ENCODE measurements at regions not wholly inside any gene's neighbourhood (a gene's known extent, or its start where the extent isn't known, plus 50 kb on each side); places are given as distances from the start of the nearest gene placed in this dataset.
A peak's percentile ranks its signal among the peaks of the same experiment; 100 is the strongest.

- Mint-ChIP-seq H3K27ac (no peak overlapping the region), H3K27me3 (ENCODE audit: low read depth) (no peaks in the 10 kb centered on the region), H3K36me3 (no peaks in the 10 kb centered on the region), H3K4me3 (no peak overlapping the region), H3K4me1 (peaks cover 20% of the 10 kb centered on the region), H3K9me3 (peaks cover 4% of the 10 kb centered on the region)
- no peak for TF ChIP-seq CTCF (IDR thresholded peaks at IDR 0.05; ENCODE audit: unreplicated experiment)
- DNase-seq (ENCODE audit: low spot score in 2 of 2, unreplicated experiment in 2 of 2) = no peak
Measured at GRCh38 chr4:106604319-106605051, 235.9 kb upstream of the GIMD1 start.

GRCh38 chr4:106603471-106603870 is 234.9 kb upstream of the GIMD1 start:
- Mint-ChIP-seq H3K4me1 (peaks cover 20% of the 10 kb centered on the region), H3K27me3 (ENCODE audit: low read depth) (no peaks in the 10 kb centered on the region), H3K9me3 (no peaks in the 10 kb centered on the region), H3K36me3 (no peaks in the 10 kb centered on the region), H3K27ac (no peak overlapping the region), H3K4me3 (no peak overlapping the region)
- DNase-seq (ENCODE audit: low spot score in 2 of 2, unreplicated experiment in 2 of 2) = no peak
- no peak for TF ChIP-seq CTCF (IDR thresholded peaks at IDR 0.05; ENCODE audit: unreplicated experiment)

GRCh38 chr4:106602711-106603110 is 234.1 kb upstream of the GIMD1 start:
- Mint-ChIP-seq H3K27ac (no peak overlapping the region), H3K36me3 (no peaks in the 10 kb centered on the region), H3K9me3 (no peaks in the 10 kb centered on the region), H3K4me3 (no peak overlapping the region), H3K4me1 (peaks cover 14% of the 10 kb centered on the region), H3K27me3 (ENCODE audit: low read depth) (no peaks in the 10 kb centered on the region)
- no peak for TF ChIP-seq CTCF (IDR thresholded peaks at IDR 0.05; ENCODE audit: unreplicated experiment)
- no peak for DNase-seq (ENCODE audit: low spot score in 2 of 2, unreplicated experiment in 2 of 2)

GRCh38 chr4:106601519-106601918 is 232.9 kb upstream of the GIMD1 start:
- no peaks in the 10 kb centered on the region for H3K9me3 Mint-ChIP-seq
- DNase-seq (ENCODE audit: low spot score in 2 of 2, unreplicated experiment in 2 of 2) = no peak
- TF ChIP-seq CTCF (IDR thresholded peaks at IDR 0.05; ENCODE audit: unreplicated experiment) = no peak
- H3K4me1 Mint-ChIP-seq = peaks cover 11% of the 10 kb centered on the region
- peak overlapping the region; percentile 77 for H3K27ac Mint-ChIP-seq
- no peaks in the 10 kb centered on the region for H3K27me3 Mint-ChIP-seq (ENCODE audit: low read depth)
- H3K36me3 Mint-ChIP-seq = no peaks in the 10 kb centered on the region
- no peak overlapping the region for H3K4me3 Mint-ChIP-seq

- peaks cover 5% of the 10 kb centered on the region for H3K4me1 Mint-ChIP-seq
- no peaks in the 10 kb centered on the region for H3K36me3 Mint-ChIP-seq
- no peak overlapping the region for H3K4me3 Mint-ChIP-seq
- H3K9me3 Mint-ChIP-seq = no peaks in the 10 kb centered on the region
- no peaks in the 10 kb centered on the region for H3K27me3 Mint-ChIP-seq (ENCODE audit: low read depth)
- H3K27ac Mint-ChIP-seq = no peak overlapping the region
- DNase-seq (ENCODE audit: low spot score in 2 of 2, unreplicated experiment in 2 of 2) = no peak
- TF ChIP-seq CTCF (IDR thresholded peaks at IDR 0.05; ENCODE audit: unreplicated experiment) = no peak
Measured at GRCh38 chr4:106595906-106596305, 227.3 kb upstream of the GIMD1 start.
